GM18511 (cell line): ENCODE measurements at regions not wholly inside any gene's neighbourhood (a gene's known extent, or its start where the extent isn't known, plus 50 kb on each side); places are given as distances from the start of the nearest gene placed in this dataset.
"Not testable (repeated sequence)": the region's sequence is repeated elsewhere in the genome, so short reads cannot be mapped to it uniquely, and the experiment has no call there.

Experiments used
- ATAC-seq: cut with Tn5 transposase; IDR thresholded peaks from one replicate; pipeline ENCODE4 v1.9.1; 2021; ENCODE audit warnings: mild to moderate bottlenecking, moderate library complexity; ENCODE audit not compliant: unreplicated experiment

DNA sequence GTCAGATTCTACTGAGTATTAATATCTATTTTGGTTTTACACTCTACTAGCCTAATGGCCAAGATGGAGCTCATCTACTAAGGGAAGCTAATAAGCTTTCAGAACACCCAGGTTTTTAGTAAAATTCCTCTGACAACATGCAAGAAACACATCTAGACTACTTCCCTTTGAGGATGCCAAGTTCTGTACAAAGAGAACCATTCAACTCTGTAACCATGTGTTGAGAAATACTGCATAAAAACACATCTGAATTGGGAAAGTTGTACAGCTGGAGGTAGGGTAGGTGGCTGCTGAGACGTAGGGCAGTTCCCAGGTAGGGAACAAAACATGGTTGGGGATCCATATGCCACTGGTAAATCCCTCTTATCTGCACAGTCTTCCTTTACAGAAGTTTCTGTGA lies 66.2 kb downstream of the SC5D start:
- no peak for ATAC-seq

DNA sequence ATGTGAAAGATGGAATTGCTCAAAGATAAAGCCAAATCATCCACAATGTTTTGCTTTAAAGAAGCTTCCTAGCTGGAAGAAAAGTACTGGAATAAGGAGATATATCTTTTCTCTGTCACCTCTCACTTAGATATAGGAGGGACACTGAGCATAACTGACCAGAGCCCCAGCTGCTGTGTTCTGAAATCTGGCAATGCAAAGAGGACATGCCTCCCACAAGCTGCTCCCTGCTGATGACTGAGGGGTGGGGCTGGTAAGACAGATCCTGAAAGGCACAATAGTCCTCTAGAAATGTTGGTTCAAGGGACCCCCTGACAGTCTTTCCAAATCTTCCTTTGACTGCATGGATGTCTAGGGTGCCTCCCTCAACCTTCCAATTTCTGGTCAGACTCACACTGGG lies 67.0 kb downstream of the SC5D start:
- ATAC-seq = no peak

DNA sequence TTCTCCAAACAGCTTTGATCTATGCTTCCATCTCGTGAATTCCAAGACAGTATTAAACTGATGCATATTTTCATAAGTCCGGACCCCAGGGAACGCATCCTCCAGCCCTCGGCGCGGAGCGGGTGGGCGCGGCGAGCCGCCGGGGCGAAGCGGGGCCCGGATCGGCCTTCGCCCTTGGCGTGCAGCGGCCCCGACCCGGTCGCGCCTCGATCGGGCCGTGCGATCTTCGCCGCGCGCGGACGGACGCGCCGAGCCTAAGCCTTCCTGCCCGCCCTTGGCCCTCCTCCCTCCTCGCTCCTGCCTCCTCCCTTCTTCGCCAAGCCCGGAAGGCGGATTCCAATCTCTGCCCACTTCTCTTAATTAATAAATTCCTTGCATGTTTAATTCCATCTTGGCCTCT lies 70.4 kb downstream of the SC5D start:
- ATAC-seq = not testable (repeated sequence)

DNA sequence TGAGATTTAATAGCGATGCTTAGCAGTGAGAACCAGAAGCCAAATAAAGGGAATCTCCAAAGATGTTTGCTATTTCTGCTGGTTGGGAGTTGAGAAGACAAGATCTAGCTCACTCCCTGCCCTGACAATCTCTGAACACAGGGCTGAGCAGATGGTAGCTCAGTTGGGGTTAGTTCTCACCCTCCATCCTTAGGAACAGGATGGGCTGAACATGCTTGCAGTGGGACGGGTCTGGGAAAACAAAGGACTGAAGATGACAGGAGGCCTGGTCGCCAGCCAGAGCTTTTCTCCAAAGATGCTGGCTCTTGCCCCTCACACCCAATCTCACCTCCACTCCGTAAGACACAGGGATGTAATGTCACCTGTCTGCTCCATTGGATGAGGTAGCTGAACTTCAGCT lies 72.7 kb downstream of the SC5D start:
- no peak for ATAC-seq

DNA sequence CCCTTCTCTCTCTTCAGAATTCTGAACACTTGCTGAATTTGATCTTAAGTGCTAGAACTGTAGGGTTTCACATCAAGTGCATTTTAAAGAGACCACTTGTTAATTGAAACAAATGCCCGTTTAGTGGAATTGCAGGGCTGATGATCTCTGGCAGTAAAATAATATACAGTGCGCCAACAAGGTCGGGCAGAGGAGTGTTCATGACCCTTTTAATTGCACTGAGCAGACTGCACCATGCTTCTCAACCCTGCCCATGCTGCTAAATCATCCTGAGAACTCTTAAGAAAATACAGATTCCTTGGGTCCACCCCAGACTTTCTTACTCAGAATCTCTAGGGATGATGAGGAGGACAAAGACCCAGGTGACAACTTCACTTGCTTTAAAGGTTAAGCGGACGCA lies 73.5 kb downstream of the SC5D start:
- ATAC-seq = no peak

DNA sequence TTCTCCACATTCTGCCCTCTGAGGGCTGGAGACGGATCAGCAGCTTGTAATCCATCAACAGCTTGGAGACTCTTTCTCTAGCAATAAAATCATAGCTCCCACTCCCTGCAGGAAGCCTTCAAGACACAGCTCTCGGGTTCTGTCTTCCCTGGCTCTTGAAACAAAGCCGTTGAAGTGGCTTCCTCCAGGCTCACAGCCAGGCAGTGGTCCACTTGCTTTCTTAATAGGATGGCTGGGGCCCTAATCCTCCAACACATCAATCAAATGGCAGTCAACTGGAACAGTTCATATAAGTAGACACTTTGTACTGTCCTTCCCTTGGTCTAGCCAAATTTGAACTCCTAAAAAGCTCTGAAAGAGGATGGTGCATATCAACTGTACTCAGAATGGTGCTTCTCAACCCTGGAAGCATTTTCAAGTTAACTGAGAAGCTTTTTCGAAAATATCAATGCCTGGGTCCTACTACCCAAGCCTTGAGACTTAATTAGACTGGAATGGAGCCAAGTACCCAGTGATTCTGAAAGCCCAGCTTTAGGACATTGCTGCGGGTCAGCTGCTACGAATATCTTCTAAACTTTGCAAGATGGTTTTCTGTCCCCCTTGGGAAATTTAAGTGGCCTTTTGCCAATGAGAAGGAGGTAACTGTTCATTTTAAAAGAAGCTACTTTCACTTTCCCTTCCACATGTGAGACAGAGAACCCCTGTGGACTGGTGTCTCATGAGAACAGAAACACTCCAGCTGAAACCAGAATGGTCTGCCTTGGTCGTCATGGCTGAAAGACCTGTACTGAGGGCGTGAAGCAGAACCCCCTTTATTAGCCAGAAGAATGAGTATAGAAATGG lies 74.7 kb downstream of the SC5D start:
- ATAC-seq = peak; percentile 95

DNA sequence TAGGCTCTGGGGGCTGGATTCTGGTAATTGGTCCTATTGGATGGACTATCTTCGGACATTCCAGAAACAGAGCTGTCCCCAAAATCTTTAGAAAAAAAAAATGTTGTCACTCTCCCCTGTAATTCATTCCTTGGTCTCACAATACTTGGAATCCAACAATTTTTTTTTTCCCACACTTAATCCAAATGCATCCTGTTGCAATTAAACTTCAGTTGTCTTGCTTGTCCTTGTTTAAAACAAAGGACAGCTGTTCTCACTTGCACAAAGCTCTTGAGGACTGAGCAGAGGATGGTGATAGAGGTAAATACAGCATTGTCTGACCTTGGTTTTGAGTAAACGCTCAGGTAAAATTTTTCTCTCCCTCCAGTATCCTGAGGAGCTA lies 75.3 kb downstream of the SC5D start:
- ATAC-seq = no peak

DNA sequence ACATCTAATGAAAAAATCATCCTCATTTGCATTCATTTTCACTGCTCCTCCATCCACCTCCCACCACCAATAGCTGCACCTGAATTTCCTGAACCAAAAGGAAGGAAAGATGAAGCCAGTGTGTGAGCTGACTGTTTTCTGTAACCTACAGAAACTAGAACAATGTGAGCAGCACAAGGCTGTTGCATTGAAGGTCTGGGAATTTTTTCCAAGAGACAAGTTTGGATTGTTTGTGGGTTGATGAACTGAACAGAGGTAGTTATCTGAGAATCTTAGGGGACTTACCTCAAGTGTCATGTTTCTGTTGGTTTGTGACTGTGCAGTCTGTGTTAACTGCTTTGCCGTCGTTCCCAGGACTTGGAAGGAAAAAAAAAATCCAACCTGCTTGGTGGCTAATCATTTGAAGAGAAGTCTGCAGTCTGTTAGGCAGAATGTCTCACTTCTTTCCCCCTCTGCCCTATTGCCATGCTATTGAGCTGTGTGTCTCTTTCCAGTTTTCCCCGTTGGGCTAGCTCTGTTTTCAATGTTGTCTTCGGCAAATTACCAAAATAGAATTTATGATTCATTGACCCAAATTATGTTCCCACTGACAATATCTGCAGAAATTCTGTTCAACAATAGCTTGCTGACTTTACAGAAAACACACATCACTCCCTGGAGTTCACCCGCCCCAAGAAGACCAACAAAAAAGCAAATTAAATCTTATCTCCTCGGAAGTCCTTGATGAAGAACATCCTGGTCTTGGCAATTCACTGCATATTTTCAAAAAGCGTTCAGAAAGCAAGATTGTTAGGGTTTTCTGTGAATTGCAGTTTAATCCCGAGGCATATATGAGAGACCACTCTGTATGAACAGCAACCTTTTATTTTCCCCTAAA lies 76.0 kb downstream of the SC5D start:
- ATAC-seq = no peak

DNA sequence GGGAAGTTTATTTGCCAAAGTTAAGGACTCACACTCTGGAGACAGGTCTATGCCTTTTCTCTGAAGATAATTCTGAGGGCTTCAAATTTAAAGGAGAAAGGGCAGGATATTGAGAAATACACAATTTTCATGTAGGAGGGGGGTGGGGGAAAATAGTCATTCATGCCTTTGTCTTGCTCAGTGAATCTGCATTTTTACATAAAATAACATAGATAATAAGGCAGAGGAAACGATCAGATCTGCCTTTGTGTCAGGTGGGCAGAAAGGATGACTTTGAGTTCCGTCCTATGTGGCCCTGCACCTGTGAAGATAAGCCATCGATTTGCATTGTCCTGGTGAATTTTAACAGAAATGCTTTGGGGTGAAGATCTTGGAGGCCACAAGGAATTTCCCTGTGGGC lies 76.8 kb downstream of the SC5D start:
- no peak for ATAC-seq

DNA sequence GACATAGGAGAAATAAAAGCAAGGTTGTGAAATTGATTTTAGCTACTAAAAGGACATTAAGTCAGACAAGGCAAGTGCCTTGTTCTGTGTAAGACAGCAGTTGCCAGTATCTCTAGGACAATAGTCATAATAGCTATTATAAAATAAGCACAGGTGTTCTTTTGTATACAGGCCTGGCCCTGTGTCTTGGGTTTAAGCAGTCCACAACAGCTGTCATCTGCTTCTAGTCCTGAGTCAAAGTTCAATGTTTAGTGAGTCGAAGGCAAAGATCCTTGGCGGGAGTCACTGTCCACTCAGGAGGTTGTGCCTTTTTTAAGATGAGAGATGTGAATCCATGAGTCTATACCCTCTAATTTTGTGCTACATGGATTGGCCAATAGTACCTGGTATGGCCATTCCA lies 79.5 kb downstream of the SC5D start:
- no peak for ATAC-seq

DNA sequence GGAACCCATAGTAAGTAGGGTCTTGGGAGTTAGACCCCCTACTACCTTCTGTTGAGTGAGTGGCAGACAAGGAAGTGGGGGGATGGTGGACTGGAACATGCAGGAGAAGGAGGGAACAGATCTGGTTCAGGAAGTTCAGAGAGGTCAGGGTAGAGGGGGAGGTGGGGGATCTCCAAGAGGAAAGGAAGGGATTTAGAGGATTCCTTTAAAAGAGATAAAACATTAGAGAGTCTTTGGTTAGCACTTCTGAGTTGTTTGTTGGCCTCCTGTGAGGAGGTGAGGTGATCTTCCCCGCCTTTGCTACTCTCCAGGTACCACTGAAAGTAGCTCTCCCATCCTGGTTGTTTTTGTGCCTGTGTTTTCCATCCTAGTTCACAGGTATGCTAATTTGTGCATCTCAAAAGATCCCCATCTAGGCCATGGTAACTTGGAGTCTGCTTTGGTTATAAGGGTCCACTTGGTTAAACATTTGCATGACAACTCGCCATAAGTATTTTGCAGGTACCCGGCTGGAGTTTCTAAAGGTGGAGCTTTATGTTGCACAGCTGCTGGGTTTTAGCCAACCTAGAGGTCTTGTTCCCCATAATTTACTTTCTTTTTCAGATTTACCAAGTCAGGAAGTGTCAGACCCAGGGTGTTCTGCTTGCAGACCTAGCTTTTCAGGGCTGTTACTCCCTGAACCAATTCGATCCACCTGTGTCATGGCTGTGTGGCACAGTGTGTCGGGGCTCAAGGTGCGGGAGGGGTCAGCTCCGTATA lies 79.3 kb upstream of the SORL1 start:
- peak; percentile 92 for ATAC-seq

DNA sequence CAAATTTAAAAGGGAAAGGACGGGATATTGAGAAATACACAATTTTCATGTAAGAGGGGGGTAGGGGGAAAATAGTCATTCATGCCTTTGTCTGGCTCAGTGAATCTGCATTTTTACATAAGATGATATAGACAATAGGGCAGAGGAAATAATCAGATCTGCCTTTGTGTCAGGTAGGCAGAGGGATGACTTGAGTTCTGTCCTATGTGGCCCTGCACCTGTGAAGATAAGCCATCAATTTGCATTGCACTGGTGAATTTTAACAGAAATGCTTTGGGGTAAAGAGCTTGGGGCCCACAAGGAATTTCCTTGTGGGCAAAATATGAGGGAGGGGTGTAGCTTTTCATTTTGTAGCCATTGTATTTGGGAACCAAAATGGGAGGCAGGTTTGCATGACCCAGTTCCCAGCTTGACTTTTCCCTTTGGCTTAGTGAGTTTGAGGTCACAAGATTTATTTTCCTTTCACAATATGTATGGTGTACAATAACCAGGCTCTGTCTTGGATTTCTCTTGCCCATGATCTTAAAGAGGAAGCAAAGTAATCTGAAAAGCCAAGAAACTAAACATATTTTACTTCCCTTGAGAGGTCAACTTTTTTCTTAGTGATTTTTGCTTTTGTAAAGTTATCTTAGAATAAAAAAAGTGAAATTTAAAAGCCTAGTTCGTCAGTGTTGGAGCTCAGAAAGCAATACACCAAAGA lies 77.7 kb upstream of the SORL1 start:
- no peak for ATAC-seq

DNA sequence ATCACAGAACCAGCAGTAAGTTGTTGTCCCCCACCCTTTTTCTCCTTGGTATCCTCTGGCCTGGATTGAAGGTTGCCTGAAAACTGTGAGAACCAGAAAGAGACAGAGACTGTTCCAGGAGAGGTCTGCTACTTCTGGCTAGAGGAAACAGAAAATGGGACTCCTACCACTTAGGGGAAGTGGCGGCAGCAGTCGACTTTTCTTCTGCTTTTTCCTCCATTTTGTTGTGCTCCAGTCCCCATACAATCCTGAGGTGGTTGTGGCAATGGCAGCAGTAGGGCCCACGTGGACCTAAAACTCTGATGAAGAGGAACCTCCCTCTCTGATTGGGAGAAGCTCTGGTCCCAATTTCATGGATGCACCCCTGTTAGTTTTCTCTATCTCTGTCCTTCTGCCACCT lies 76.0 kb upstream of the SORL1 start:
- ATAC-seq = no peak

DNA sequence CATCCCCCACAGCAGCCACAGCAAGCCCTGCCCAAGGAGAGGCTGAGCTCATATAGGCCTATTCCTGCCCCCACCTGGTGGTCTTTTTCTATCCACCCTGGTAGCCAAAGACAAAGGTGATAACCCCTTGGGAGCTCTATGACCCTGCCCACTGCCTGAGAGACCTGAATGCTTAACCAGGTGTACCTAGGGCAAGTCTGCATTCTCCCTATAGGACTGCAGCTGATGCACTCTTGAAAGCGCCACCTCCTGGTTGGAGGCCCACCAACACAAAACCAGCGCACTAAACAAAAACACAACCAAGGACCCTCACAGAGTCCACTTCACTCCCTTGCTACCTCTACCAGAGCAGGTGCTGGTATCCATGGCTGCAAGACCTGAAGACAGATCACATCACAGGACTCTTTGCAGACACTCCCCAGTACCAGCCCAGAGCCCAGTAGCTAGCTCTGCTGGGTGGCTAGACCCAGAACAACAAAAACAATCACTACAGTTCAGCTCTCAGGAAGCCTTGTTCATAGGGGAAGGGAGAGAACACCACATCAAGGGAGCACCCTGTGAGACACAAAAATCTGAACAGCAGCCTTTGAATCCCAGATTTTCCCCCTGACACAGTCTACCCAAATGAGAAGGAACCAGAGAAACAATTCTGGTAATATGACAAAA lies 72.8 kb upstream of the SORL1 start:
- not testable (repeated sequence) for ATAC-seq

DNA sequence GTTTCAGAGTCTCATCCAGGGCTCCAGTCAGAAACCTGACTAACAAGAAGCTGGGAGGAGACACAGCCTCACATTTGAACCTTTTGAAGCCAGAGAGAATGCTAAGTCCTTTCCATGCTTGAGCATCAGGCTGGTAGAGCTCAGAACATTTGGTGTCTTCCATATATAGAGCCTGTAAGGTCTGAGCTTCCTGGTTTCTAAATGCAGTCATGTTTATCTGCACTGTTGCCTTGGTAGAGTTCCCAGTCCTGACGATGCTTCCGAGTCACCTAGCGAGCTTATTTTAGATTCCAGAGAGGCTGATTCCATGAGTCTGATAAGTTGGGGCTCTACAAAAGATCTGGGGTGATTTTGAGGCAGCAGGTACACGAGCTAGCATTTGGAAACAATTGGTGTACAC lies 68.4 kb upstream of the SORL1 start:
- ATAC-seq = no peak

DNA sequence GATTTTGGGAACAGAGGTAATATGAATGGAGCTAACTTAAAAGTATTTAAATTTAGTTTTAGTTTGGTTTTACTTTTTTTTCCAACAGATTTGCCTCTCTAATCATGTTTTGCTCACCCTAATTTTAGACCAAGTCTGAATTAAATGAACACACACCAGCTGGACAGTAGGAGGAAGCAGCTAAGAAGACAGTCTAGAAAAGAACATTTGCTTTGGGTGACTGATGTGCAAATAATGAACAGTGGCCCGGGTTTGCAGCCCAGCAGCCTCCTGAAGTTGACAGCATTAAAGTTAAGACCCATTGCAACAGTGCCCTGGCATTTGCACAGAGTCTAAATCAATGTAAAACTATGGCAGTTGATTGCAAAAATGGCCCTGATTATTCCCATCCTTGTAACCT lies 66.4 kb upstream of the SORL1 start:
- no peak for ATAC-seq
